C4-2B (cell line): ENCODE measurements at regions not wholly inside any gene's neighbourhood (a gene's known extent, or its start where the extent isn't known, plus 50 kb on each side); places are given as distances from the start of the nearest gene placed in this dataset.
"Not testable (repeated sequence)": the region's sequence is repeated elsewhere in the genome, so short reads cannot be mapped to it uniquely, and the experiment has no call there.

ENCODE experiments used
- ZFX ChIP-seq: fragments of 450-650 bp; IDR thresholded peaks from 2 replicates; pipeline ENCODE4 v1.6.1; 2017
- TF ChIP-seq, protein P1 (sequence below): fragments of 450-650 bp; conservative IDR thresholded peaks from 2 replicates; pipeline ENCODE4 v1.5.1; 2017; ENCODE audit warnings: mild to moderate bottlenecking

GRCh38 chr13:32847976-32848375 is 168.2 kb upstream of the KL start:
- TF ChIP-seq, protein P1, sequence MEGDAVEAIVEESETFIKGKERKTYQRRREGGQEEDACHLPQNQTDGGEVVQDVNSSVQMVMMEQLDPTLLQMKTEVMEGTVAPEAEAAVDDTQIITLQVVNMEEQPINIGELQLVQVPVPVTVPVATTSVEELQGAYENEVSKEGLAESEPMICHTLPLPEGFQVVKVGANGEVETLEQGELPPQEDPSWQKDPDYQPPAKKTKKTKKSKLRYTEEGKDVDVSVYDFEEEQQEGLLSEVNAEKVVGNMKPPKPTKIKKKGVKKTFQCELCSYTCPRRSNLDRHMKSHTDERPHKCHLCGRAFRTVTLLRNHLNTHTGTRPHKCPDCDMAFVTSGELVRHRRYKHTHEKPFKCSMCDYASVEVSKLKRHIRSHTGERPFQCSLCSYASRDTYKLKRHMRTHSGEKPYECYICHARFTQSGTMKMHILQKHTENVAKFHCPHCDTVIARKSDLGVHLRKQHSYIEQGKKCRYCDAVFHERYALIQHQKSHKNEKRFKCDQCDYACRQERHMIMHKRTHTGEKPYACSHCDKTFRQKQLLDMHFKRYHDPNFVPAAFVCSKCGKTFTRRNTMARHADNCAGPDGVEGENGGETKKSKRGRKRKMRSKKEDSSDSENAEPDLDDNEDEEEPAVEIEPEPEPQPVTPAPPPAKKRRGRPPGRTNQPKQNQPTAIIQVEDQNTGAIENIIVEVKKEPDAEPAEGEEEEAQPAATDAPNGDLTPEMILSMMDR = not testable (repeated sequence)
- TF ChIP-seq ZFX = not testable (repeated sequence)
